NCI-H510A treated with DMSO at 0.1 percent for 48 hours (cell line): ENCODE measurements at regions not wholly inside any gene's neighbourhood (a gene's known extent, or its start where the extent isn't known, plus 50 kb on each side); places are given as distances from the start of the nearest gene placed in this dataset.
A peak's percentile ranks its signal among the peaks of the same experiment; 100 is the strongest.
"Not testable (repeated sequence)": the region's sequence is repeated elsewhere in the genome, so short reads cannot be mapped to it uniquely, and the experiment has no call there.

Experiments
- DNase-seq: peaks from one replicate; lab custom pipeline; 2025; lab: John Stamatoyannopoulos, UW

DNA sequence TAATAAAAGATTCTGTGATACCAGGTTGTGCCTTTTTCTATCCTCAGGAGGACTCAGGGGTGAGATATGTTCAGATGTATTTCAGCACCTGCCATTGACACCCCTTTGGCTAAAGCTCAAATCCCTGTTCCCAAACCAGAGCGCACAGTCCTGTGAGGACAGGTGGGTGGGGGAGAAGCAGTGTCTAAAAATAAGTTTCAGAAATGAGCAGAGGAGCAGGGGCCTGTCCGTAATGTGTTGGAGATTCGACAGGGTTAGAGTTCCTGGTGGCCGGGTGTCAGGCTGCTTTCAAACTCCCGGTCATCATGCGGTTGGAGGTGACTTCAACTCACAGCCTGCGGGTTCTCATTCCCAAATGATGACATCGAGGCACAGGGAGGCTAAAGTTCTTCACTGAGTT is 211.5 kb downstream of the KLF6 start:
- DNase-seq = no peak

DNA sequence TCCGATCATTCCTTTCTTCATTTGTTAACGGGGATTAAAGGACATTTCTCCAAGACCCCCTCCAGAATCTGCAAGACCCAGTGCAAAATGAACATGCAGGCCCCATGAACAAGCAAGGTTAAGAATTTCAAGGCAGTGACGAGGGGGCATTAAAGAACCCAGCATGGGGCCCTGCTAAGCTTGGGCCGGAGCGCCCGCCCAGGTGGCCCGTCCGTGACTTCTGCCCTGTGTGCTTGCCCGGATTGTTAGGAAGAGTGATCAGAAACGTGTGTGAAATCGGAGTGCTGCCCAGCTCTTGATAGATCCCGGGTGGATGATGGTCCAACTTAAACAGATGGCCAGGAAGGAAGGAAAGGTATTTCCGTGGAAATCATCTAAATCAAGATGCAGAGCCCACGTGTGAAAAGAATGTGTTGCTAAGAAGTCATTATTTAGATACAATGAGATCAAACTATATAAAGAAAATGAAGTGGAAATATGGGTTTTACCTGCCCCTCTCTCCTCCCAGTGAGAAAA is 213.6 kb downstream of the KLF6 start:
- DNase-seq = no peak

GRCh38 chr10:3570855-3571266 is 214.1 kb downstream of the KLF6 start:
- DNase-seq = no peak

- no peak for DNase-seq
These were observed 214.8 kb downstream of the KLF6 start for GRCh38 chr10:3570131-3570729.

- no peak for DNase-seq
These were observed 216.0 kb downstream of the KLF6 start for GRCh38 chr10:3568983-3569382.

DNA sequence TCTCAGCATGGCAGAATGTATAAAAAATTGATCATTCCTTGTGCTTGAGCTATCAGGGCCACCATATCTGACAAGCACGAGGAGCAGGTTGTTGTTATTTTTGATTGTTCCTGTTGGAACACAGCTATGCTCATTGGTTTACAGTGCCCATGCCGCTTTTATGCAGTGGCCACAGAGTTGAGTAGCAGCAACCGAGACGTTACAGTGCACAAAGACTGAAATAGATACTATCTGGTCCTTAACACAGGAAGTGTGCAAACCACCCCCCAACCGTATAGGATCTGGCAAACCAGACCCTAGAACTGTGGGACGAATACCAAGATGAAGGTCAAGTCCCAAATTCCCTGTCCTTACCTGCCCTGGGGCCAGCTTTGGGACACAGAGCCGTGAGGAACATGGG is 216.6 kb downstream of the KLF6 start:
- DNase-seq = no peak

- DNase-seq = no peak
These were observed 217.6 kb downstream of the KLF6 start for GRCh38 chr10:3567291-3567963.

- DNase-seq = peak; percentile 29
These were observed 218.4 kb downstream of the KLF6 start for GRCh38 chr10:3566627-3567026.

GRCh38 chr10:3564346-3565002 is 220.5 kb downstream of the KLF6 start:
- no peak for DNase-seq

- no peak for DNase-seq
These were observed 221.7 kb downstream of the KLF6 start for GRCh38 chr10:3563298-3563697.

GRCh38 chr10:3560628-3561027 is 224.4 kb downstream of the KLF6 start:
- not testable (repeated sequence) for DNase-seq

GRCh38 chr10:3559527-3559926 is 225.5 kb downstream of the KLF6 start:
- no peak for DNase-seq

- no peak for DNase-seq
These were observed 226.0 kb downstream of the KLF6 start for GRCh38 chr10:3559011-3559410.

DNA sequence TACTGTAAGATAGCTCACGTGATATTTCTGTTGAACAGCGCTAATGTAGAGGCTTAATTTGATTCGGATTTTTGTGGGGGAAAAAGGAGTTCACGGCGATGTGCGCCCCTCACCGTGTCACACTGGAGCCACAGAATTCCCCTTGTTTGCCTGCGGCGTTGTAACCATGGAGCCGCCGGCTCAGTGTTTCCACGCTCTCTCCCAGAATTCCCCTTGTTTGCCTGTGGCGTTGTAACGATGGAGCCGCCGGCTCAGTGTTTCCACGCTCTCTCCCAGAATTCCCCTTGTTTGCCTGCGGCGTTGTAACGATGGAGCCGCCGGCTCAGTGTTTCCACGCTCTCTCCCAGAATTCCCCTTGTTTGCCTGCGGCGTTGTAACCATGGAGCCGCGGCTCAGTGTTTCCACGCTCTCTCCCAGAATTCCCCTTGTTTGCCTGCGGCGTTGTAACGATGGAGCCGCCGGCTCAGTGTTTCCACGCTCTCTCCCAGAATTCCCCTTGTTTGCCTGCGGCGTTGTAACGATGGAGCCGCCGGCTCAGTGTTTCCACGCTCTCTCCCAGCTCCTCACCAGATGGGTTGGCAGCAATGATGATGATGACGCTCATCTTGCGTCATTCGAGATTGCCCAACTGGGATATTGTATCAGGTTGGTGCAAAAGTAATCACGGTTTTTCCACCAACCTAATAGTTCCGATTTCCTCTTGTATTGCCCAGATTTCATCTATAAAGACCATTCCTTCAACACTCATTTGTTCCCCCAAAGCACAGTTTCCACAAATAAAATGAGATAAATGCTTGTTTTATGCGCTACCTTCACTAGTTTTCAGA is 228.6 kb downstream of the KLF6 start:
- DNase-seq = not testable (repeated sequence)

GRCh38 chr10:3554121-3554522 is 230.9 kb downstream of the KLF6 start:
- DNase-seq = no peak

DNA sequence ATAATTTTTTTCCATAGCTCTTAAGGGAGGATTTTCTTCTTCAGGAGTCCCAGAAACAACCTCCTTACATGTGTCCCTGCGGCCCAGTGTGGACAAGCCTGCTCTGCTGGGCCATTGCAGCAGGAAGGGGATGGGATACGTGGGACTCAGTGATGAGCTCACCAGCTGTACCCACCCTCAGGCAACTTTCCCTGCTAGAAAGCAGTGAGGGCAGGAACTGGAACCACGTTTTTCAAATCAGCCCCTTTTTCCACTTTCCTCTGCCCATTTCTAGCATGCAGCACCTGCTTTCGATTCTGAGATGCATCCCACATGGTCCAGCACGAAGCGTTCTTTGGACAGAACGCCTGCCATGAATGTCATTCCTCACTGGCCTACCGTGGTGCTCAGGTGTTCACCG is 232.7 kb downstream of the KLF6 start:
- DNase-seq = no peak

DNA sequence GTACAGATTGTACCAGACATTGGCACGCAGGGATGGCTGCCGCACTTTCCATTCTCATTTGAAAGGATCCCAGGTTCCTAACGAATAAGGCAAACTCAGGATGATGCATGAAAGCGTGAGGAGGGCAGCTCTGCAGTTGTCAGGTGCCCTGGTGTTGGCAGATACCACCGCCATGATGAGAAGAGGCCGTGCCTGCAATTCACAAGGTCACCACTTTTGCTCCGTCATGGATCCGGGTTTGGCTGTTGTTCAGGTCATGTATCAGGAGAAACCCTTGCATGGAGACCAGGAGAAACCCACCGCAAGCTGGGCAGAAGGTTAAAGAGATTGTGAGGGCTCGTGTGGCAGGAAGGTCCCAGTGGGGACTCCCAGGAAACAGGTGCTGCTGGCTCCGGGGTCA is 233.2 kb downstream of the KLF6 start:
- DNase-seq = no peak

GRCh38 chr10:3549118-3549517 is 235.9 kb downstream of the KLF6 start:
- DNase-seq = no peak

DNA sequence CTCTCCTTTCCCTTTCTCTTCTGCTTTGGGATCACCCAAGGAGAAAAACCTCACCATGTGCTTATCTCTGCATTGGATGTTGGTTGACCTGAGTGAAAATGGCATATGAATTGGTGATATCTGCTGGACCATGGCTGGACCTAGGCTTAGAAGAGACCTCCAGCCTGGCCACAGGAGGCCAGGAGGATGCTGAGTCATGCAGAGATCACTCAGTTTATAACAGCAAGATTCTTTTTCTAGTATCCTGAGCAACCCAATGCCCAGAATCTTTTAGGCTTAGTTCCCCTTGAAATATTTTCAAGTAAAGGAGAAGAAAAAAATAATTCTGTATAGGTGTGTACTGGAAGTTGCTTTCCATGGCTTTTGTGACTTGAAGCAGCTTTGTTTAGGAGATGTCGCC is 236.3 kb downstream of the KLF6 start:
- no peak for DNase-seq

- DNase-seq = no peak
These were observed 236.9 kb downstream of the KLF6 start for GRCh38 chr10:3548076-3548475.

DNA sequence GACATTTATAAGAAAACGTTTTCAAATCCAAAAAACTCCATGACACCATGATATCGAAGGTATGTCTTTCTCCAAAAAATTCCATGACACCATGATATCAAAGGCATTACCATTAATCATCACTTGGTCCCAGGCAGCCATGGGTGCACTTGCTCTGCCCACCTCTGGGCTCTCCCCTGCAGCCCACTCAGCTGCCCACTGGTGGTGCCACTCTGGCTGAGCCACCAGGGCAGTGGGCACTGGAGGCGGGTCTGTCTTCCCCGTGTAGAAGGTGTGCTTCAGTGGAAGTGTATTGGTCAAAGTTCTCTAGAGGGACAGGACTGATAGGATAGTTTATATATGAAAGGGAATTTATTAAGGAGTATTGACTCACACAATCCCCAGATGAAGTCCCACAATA is 240.4 kb downstream of the KLF6 start:
- no peak for DNase-seq

DNA sequence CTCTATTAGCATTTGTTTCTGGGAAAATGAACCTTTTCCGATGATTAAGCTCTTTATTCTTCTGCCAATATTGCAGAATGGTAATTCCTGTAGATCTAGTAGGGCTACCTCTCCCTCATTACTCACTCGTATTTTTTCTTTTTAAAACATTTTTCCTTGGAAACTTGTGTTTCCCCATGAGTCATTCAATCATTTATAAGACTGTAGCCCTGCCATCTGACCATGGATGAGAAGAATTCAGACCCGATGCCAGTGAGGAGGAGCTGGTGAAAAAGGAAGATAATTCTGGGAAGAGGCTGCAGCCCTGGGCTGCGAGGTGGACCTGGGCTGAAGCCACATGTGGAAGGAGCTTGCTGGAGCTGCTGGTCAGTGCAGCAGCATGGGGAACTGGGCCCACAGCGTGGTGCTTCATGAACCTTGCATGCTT is 242.8 kb downstream of the KLF6 start:
- DNase-seq = no peak
